ENCODE measurements at regions not wholly inside any gene's neighbourhood (a gene's known extent, or its start where the extent isn't known, plus 50 kb on each side); places are given as distances from the start of the nearest gene placed in this dataset.

GRCh38 chr11:116255321-116255953, 517.4 kb downstream of the BUD13 start:
- Histone ChIP-seq H3K9me3 (ENCODE audit: low read length) (no peaks in the 10 kb centered on the region), H3K79me2 (replicated peaks; ENCODE audit: insufficient read depth, low read length) (no peaks in the 10 kb centered on the region), H3K4me3 (ENCODE audit: low read length) (no peak overlapping the region), H3K27me3 (ENCODE audit: insufficient read depth, low read depth, low read length) (no peaks in the 10 kb centered on the region), H3K4me2 (ENCODE audit: low read length) (no peak overlapping the region), H3F3A (ENCODE audit: insufficient read depth, low read length, poor library complexity, severe bottlenecking) (no peaks in the 10 kb centered on the region), H3K9me2 (ENCODE audit: insufficient read depth, low read length) (no peaks in the 10 kb centered on the region), H3K9ac (ENCODE audit: low read length) (no peak overlapping the region), H3K36me3 (ENCODE audit: insufficient read depth, low read length) (no peaks in the 10 kb centered on the region), H4K20me1 (ENCODE audit: insufficient read depth) (no peaks in the 10 kb centered on the region), H3K27ac (ENCODE audit: low read length) (no peak overlapping the region), H2AFZ (ENCODE audit: low read depth, low read length) (no peak overlapping the region)
- TF ChIP-seq TAF1 (IDR thresholded peaks at IDR 0.05; ENCODE audit: low read depth) (no peak), POLR2AphosphoS5 (IDR thresholded peaks at IDR 0.05) (no peak), EZH2 (IDR thresholded peaks at IDR 0.05; ENCODE audit: borderline replicate concordance, insufficient read depth, low read length, poor library complexity, severe bottlenecking) (no peak), MXI1 (conservative IDR thresholded peaks at IDR 0.05; ENCODE audit: poor library complexity, severe bottlenecking) (no peak), RAD21 (conservative IDR thresholded peaks at IDR 0.05) (no peak), EP300 (conservative IDR thresholded peaks at IDR 0.05; ENCODE audit: poor library complexity, severe bottlenecking) (no peak), SMC3 (conservative IDR thresholded peaks at IDR 0.05; ENCODE audit: poor library complexity) (no peak), CTCF (IDR thresholded peaks at IDR 0.05; ENCODE audit: poor library complexity, severe bottlenecking) (no peak)
- TF ChIP-seq, protein P1, sequence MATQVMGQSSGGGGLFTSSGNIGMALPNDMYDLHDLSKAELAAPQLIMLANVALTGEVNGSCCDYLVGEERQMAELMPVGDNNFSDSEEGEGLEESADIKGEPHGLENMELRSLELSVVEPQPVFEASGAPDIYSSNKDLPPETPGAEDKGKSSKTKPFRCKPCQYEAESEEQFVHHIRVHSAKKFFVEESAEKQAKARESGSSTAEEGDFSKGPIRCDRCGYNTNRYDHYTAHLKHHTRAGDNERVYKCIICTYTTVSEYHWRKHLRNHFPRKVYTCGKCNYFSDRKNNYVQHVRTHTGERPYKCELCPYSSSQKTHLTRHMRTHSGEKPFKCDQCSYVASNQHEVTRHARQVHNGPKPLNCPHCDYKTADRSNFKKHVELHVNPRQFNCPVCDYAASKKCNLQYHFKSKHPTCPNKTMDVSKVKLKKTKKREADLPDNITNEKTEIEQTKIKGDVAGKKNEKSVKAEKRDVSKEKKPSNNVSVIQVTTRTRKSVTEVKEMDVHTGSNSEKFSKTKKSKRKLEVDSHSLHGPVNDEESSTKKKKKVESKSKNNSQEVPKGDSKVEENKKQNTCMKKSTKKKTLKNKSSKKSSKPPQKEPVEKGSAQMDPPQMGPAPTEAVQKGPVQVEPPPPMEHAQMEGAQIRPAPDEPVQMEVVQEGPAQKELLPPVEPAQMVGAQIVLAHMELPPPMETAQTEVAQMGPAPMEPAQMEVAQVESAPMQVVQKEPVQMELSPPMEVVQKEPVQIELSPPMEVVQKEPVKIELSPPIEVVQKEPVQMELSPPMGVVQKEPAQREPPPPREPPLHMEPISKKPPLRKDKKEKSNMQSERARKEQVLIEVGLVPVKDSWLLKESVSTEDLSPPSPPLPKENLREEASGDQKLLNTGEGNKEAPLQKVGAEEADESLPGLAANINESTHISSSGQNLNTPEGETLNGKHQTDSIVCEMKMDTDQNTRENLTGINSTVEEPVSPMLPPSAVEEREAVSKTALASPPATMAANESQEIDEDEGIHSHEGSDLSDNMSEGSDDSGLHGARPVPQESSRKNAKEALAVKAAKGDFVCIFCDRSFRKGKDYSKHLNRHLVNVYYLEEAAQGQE (IDR thresholded peaks at IDR 0.05; ENCODE audit: borderline replicate concordance): no peak

DNA sequence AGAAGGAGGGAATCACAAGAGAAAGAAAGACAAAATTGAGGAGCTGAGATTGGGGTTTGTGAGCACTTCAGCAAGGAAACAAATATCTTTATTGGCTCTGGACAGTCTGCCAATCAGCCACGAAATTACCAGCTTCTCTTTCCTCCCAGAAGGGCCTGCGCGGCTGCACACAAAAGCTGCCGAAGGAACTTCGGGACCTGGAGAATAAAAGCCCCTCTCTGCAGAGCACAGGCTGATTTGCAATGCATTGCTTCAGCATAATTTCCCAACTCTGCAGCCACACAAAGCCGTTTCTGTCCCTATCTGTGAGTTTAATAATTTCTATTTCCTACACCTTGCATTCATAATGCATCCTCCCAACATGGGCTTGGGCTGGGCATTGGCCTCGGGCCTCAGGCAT, 522.6 kb downstream of the BUD13 start:
- H2AFZ ChIP-seq (ENCODE audit: low read depth, low read length): no peak overlapping the region
- H4K20me1 ChIP-seq (ENCODE audit: insufficient read depth): no peaks in the 10 kb centered on the region
- no peaks in the 10 kb centered on the region for H3F3A ChIP-seq (ENCODE audit: insufficient read depth, low read length, poor library complexity, severe bottlenecking)
- no peak overlapping the region for H3K4me2 ChIP-seq (ENCODE audit: low read length)
- no peaks in the 10 kb centered on the region for H3K9me3 ChIP-seq (ENCODE audit: low read length)
- no peaks in the 10 kb centered on the region for H3K79me2 ChIP-seq (replicated peaks; ENCODE audit: insufficient read depth, low read length)
- H3K9me2 ChIP-seq (ENCODE audit: insufficient read depth, low read length): no peaks in the 10 kb centered on the region
- H3K4me3 ChIP-seq (ENCODE audit: low read length): no peak overlapping the region
- no peak overlapping the region for H3K27ac ChIP-seq (ENCODE audit: low read length)
- no peak for TF ChIP-seq SMC3 (conservative IDR thresholded peaks at IDR 0.05; ENCODE audit: poor library complexity)
- no peak for TF ChIP-seq TAF1 (IDR thresholded peaks at IDR 0.05; ENCODE audit: low read depth)
- no peak for TF ChIP-seq EZH2 (IDR thresholded peaks at IDR 0.05; ENCODE audit: borderline replicate concordance, insufficient read depth, low read length, poor library complexity, severe bottlenecking)
- no peak for TF ChIP-seq EP300 (conservative IDR thresholded peaks at IDR 0.05; ENCODE audit: poor library complexity, severe bottlenecking)
- TF ChIP-seq MXI1 (conservative IDR thresholded peaks at IDR 0.05; ENCODE audit: poor library complexity, severe bottlenecking): no peak
- TF ChIP-seq CTCF (IDR thresholded peaks at IDR 0.05; ENCODE audit: poor library complexity, severe bottlenecking): no peak
- TF ChIP-seq POLR2AphosphoS5 (IDR thresholded peaks at IDR 0.05): no peak
- no peak for TF ChIP-seq RAD21 (conservative IDR thresholded peaks at IDR 0.05)
- TF ChIP-seq, protein P1 (IDR thresholded peaks at IDR 0.05; ENCODE audit: borderline replicate concordance): no peak
- H3K36me3 ChIP-seq (ENCODE audit: insufficient read depth, low read length): no peaks in the 10 kb centered on the region
- H3K9ac ChIP-seq (ENCODE audit: low read length): no peak overlapping the region
- no peaks in the 10 kb centered on the region for H3K27me3 ChIP-seq (ENCODE audit: insufficient read depth, low read depth, low read length)

All from neural cell (in vitro differentiated cells).